Calu3 (cell line): ENCODE measurements at regions not wholly inside any gene's neighbourhood (a gene's known extent, or its start where the extent isn't known, plus 50 kb on each side); places are given as distances from the start of the nearest gene placed in this dataset.

ENCODE experiments used
- BruUV-seq: library from RNA; stranded (reverse); fragments of 400-500 nt; replicated peaks from 2 replicates; lab custom pipeline; 2021; lab: Mats Ljungman, UMichigan
- CTCF ChIA-PET: fragments of 300-600 bp; sonication (Branson Sonifier 250); formaldehyde crosslinking; loops from one replicate; lab custom pipeline; 2022; ENCODE audit warnings: antibody characterized with exemption; lab: Charles Lee
- DNase-seq: peaks from one replicate; pipeline ENCODE4 v3.0.0; 2022
- H3K27ac Mint-ChIP-seq: one replicate; pipeline ENCODE4 v1.8.0; 2022; ENCODE audit warnings: mixed read lengths; ENCODE audit not compliant: unreplicated experiment
- H3K27me3 Mint-ChIP-seq: one replicate; pipeline ENCODE4 v1.8.0; 2022; ENCODE audit warnings: mixed read lengths; ENCODE audit not compliant: unreplicated experiment
- H3K36me3 Mint-ChIP-seq: one replicate; pipeline ENCODE4 v1.8.0; 2022; ENCODE audit warnings: mild to moderate bottlenecking, moderate library complexity, mixed read lengths; ENCODE audit not compliant: insufficient read depth, unreplicated experiment
- H3K4me1 Mint-ChIP-seq: one replicate; pipeline ENCODE4 v1.8.0; 2022; ENCODE audit warnings: mild to moderate bottlenecking, low read depth, mixed read lengths; ENCODE audit not compliant: unreplicated experiment
- H3K4me3 Mint-ChIP-seq: one replicate; pipeline ENCODE4 v1.8.0; 2022; ENCODE audit warnings: mild to moderate bottlenecking, low read depth, moderate library complexity, mixed read lengths; ENCODE audit not compliant: unreplicated experiment
- H3K9me3 Mint-ChIP-seq: one replicate; pipeline ENCODE4 v1.8.0; 2022; ENCODE audit warnings: low read depth, mixed read lengths; ENCODE audit not compliant: unreplicated experiment
- CTCF ChIP-seq: fragments of 200-600 bp; IDR thresholded peaks from one replicate; pipeline ENCODE4 v1.8.0; 2022; ENCODE audit warnings: antibody characterized with exemption; ENCODE audit not compliant: unreplicated experiment
- intact Hi-C: fragments of 100-400 bp; cut with micrococcal nuclease; formaldehyde crosslinking; loops from one replicate; pipeline ENCODE4 v1.10.0; 2022; ENCODE audit not compliant: unreplicated experiment

DNA sequence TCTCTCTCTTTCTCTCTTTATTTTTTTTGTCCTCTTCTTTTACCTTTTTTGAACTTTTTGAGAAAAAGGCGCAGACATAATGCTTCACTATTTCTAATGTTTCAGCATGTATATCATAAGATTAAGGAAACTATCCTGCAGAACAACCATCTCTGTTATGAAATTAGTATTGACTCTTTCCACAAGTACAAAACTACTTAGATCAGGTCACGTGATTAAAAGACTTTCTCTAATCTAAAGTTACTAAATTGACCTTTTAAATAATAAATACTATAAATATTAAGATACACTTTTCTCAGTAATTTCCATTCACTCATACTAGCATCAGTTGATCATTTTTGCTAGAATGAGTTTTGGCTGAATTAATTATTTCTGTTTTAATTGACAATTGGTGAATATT lies 844.5 kb upstream of the LRFN5 start:
- Mint-ChIP-seq H3K27ac (no peak overlapping the region), H3K27me3 (no peaks in the 10 kb centered on the region), H3K4me3 (no peak overlapping the region), H3K4me1 (no peaks in the 10 kb centered on the region), H3K9me3 (no peaks in the 10 kb centered on the region), H3K36me3 (no peaks in the 10 kb centered on the region)
- no peak for DNase-seq
- intact Hi-C loops = no loop called here
- CTCF ChIA-PET = no interaction called here
- BruUV-seq = no TSS peak
- no peak for TF ChIP-seq CTCF

DNA sequence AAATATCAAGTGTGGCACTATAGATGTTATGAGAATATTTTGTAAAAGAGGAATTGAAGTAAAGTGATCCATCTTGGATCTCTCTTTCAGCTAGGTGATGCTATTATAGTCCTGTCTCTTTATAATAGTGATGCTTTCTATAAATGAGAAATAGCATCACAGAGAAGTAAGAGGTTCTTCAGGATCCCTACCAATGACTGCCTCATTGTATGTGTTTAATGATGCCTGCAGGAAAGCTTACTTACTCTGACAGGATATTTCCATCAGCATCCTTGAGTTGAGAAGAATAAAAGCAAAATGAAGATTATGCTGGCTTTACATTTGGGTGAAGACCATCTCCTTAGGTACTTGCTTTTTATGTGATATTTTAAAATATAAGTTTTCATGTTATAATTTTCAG lies 846.0 kb upstream of the LRFN5 start:
- intact Hi-C loops = no loop called here
- Mint-ChIP-seq H3K9me3 (peaks cover 6% of the 10 kb centered on the region), H3K4me1 (no peaks in the 10 kb centered on the region), H3K27me3 (no peaks in the 10 kb centered on the region), H3K4me3 (no peak overlapping the region), H3K36me3 (no peaks in the 10 kb centered on the region), H3K27ac (no peak overlapping the region)
- no peak for TF ChIP-seq CTCF
- DNase-seq = no peak
- no TSS peak for BruUV-seq
- CTCF ChIA-PET = no interaction called here

- TF ChIP-seq CTCF = no peak
- Mint-ChIP-seq H3K27ac (no peak overlapping the region), H3K4me1 (no peaks in the 10 kb centered on the region), H3K36me3 (no peaks in the 10 kb centered on the region), H3K4me3 (no peak overlapping the region), H3K27me3 (no peaks in the 10 kb centered on the region), H3K9me3 (peaks cover 6% of the 10 kb centered on the region)
- CTCF ChIA-PET = no interaction called here
- BruUV-seq = no TSS peak
- no peak for DNase-seq
- intact Hi-C loops = no loop called here
Measured at GRCh38 chr14:40758076-40758475, 848.6 kb upstream of the LRFN5 start.

- CTCF ChIA-PET = no interaction called here
- peaks cover 6% of the 10 kb centered on the region for H3K9me3 Mint-ChIP-seq
- no TSS peak for BruUV-seq
- H3K4me1 Mint-ChIP-seq = no peaks in the 10 kb centered on the region
- DNase-seq = no peak
- H3K27me3 Mint-ChIP-seq = no peaks in the 10 kb centered on the region
- no peak overlapping the region for H3K4me3 Mint-ChIP-seq
- no peak overlapping the region for H3K27ac Mint-ChIP-seq
- no peak for TF ChIP-seq CTCF
- H3K36me3 Mint-ChIP-seq = no peaks in the 10 kb centered on the region
- intact Hi-C loops = no loop called here
Measured at GRCh38 chr14:40757376-40757950, 849.2 kb upstream of the LRFN5 start.
